Choroid plexus epithelial cell (primary cell): ENCODE measurements at regions not wholly inside any gene's neighbourhood (a gene's known extent, or its start where the extent isn't known, plus 50 kb on each side); places are given as distances from the start of the nearest gene placed in this dataset.
A peak's percentile ranks its signal among the peaks of the same experiment; 100 is the strongest.

Experiments
- DNase-seq: peaks from one replicate; pipeline ENCODE4 v3.0.0-alpha.2; 2010; ENCODE audit warnings: low read depth
- H3K4me3 ChIP-seq: 2 replicates; pipeline ENCODE4 v1.5.1; 2011; ENCODE audit warnings: low read depth, mild to moderate bottlenecking, control low read depth, low read length, moderate library complexity
- CTCF ChIP-seq: conservative IDR thresholded peaks from 2 replicates; pipeline ENCODE4 v1.5.1; 2011; ENCODE audit warnings: low read depth, mild to moderate bottlenecking, control low read depth, inconsistent platforms, low read length, moderate library complexity

GRCh38 chr9:20023210-20023905 is 234.5 kb upstream of the SLC24A2 start:
- TF ChIP-seq CTCF: no peak
- DNase-seq: no peak
- H3K4me3 ChIP-seq: no peak overlapping the region

GRCh38 chr9:20022410-20022809 is 233.6 kb upstream of the SLC24A2 start:
- no peak for TF ChIP-seq CTCF
- DNase-seq: peak; percentile 72
- H3K4me3 ChIP-seq: no peak overlapping the region

GRCh38 chr9:20016611-20017010 is 227.8 kb upstream of the SLC24A2 start:
- TF ChIP-seq CTCF: no peak
- no peak for DNase-seq
- no peak overlapping the region for H3K4me3 ChIP-seq

GRCh38 chr9:20015427-20015931 is 226.6 kb upstream of the SLC24A2 start:
- no peak for DNase-seq
- H3K4me3 ChIP-seq: no peak overlapping the region
- no peak for TF ChIP-seq CTCF

- no peak overlapping the region for H3K4me3 ChIP-seq
- no peak for DNase-seq
- no peak for TF ChIP-seq CTCF
These were observed 225.3 kb upstream of the SLC24A2 start for GRCh38 chr9:20014168-20014567.

GRCh38 chr9:20012232-20012631 is 223.4 kb upstream of the SLC24A2 start:
- no peak for TF ChIP-seq CTCF
- H3K4me3 ChIP-seq: no peak overlapping the region
- peak; percentile 74 for DNase-seq

GRCh38 chr9:20009606-20010005 is 220.8 kb upstream of the SLC24A2 start:
- no peak overlapping the region for H3K4me3 ChIP-seq
- no peak for TF ChIP-seq CTCF
- no peak for DNase-seq
